ENCODE measurements at regions not wholly inside any gene's neighbourhood (a gene's known extent, or its start where the extent isn't known, plus 50 kb on each side); places are given as distances from the start of the nearest gene placed in this dataset.

GRCh38 chr2:183426825-183427224 is 302.6 kb downstream of the NUP35 start:
- H2BK120ac ChIP-seq (ENCODE audit: low read depth, low read length) = no peak overlapping the region
- no peak overlapping the region for H3K56ac ChIP-seq (ENCODE audit: low read length)
- no peak overlapping the region for H2BK15ac ChIP-seq (replicated peaks; ENCODE audit: low read depth)
- H2BK5ac ChIP-seq (ENCODE audit: low read length) = no peak overlapping the region
- no peaks in the 10 kb centered on the region for H3K27me3 ChIP-seq (ENCODE audit: insufficient read depth, low read length, poor library complexity)
- no peaks in the 10 kb centered on the region for H3K79me1 ChIP-seq (ENCODE audit: low read length)
- H4K5ac ChIP-seq (ENCODE audit: low read length) = no peak overlapping the region
- no peak overlapping the region for H3K9ac ChIP-seq (ENCODE audit: low read length)
- no peak overlapping the region for H3K18ac ChIP-seq (ENCODE audit: low read length)
- H3K79me2 ChIP-seq (ENCODE audit: control insufficient read depth, insufficient read depth, low read length) = no peaks in the 10 kb centered on the region
- H3K4me1 ChIP-seq (ENCODE audit: control insufficient read depth, low read depth, low read length) = no peaks in the 10 kb centered on the region
- no peak overlapping the region for H3K4me2 ChIP-seq (ENCODE audit: low read length)
- no peak overlapping the region for H4K8ac ChIP-seq (ENCODE audit: low read depth, low read length)
- WGBS (ENCODE audit: extremely low coverage, insufficient coverage, low lambda C conversion rate) = no CpG with 5 or more reads among the region's 3 CpGs
- no peak overlapping the region for H3K27ac ChIP-seq (ENCODE audit: low read depth, low read length)
- no peak for DNase-seq
- H2AK5ac ChIP-seq (ENCODE audit: low read length) = no peak overlapping the region
- no peak overlapping the region for H3K23ac ChIP-seq (ENCODE audit: low read length)
- H3K4me3 ChIP-seq (ENCODE audit: low read length) = no peak overlapping the region
- H3K36me3 ChIP-seq (ENCODE audit: control insufficient read depth, insufficient read depth, low read length) = no peaks in the 10 kb centered on the region
- no peak overlapping the region for H3K4ac ChIP-seq (ENCODE audit: low read depth, low read length)

GRCh38 chr2:183427558-183427957 is 303.3 kb downstream of the NUP35 start:
- Histone ChIP-seq H3K4me1 (ENCODE audit: control insufficient read depth, low read depth, low read length) (no peaks in the 10 kb centered on the region), H3K18ac (ENCODE audit: low read length) (no peak overlapping the region), H3K79me2 (ENCODE audit: control insufficient read depth, insufficient read depth, low read length) (no peaks in the 10 kb centered on the region), H3K79me1 (ENCODE audit: low read length) (no peaks in the 10 kb centered on the region), H3K23ac (ENCODE audit: low read length) (no peak overlapping the region), H2BK15ac (replicated peaks; ENCODE audit: low read depth) (no peak overlapping the region), H4K5ac (ENCODE audit: low read length) (no peak overlapping the region), H3K56ac (ENCODE audit: low read length) (no peak overlapping the region), H4K8ac (ENCODE audit: low read depth, low read length) (no peak overlapping the region), H3K4ac (ENCODE audit: low read depth, low read length) (no peak overlapping the region), H3K36me3 (ENCODE audit: control insufficient read depth, insufficient read depth, low read length) (no peaks in the 10 kb centered on the region), H3K27ac (ENCODE audit: low read depth, low read length) (no peak overlapping the region), H2AK5ac (ENCODE audit: low read length) (no peak overlapping the region), H2BK120ac (ENCODE audit: low read depth, low read length) (no peak overlapping the region), H3K4me2 (ENCODE audit: low read length) (no peak overlapping the region), H3K9ac (ENCODE audit: low read length) (no peak overlapping the region), H2BK5ac (ENCODE audit: low read length) (no peak overlapping the region), H3K27me3 (ENCODE audit: insufficient read depth, low read length, poor library complexity) (no peaks in the 10 kb centered on the region), H3K4me3 (ENCODE audit: low read length) (no peak overlapping the region)
- no peak for DNase-seq
- no CpG with 5 or more reads among the region's 3 CpGs for WGBS (ENCODE audit: extremely low coverage, insufficient coverage, low lambda C conversion rate)

- Histone ChIP-seq H4K5ac (ENCODE audit: low read length) (no peak overlapping the region), H2AK5ac (ENCODE audit: low read length) (no peak overlapping the region), H3K9ac (ENCODE audit: low read length) (no peak overlapping the region), H3K4me2 (ENCODE audit: low read length) (no peak overlapping the region), H2BK120ac (ENCODE audit: low read depth, low read length) (no peak overlapping the region), H3K27me3 (ENCODE audit: insufficient read depth, low read length, poor library complexity) (no peaks in the 10 kb centered on the region), H3K23ac (ENCODE audit: low read length) (no peak overlapping the region), H3K27ac (ENCODE audit: low read depth, low read length) (no peak overlapping the region), H3K4me1 (ENCODE audit: control insufficient read depth, low read depth, low read length) (no peaks in the 10 kb centered on the region), H3K79me2 (ENCODE audit: control insufficient read depth, insufficient read depth, low read length) (no peaks in the 10 kb centered on the region), H3K56ac (ENCODE audit: low read length) (no peak overlapping the region), H4K8ac (ENCODE audit: low read depth, low read length) (no peak overlapping the region), H2BK15ac (replicated peaks; ENCODE audit: low read depth) (no peak overlapping the region), H3K18ac (ENCODE audit: low read length) (no peak overlapping the region), H3K4ac (ENCODE audit: low read depth, low read length) (no peak overlapping the region), H3K4me3 (ENCODE audit: low read length) (no peak overlapping the region), H3K79me1 (ENCODE audit: low read length) (no peaks in the 10 kb centered on the region), H3K36me3 (ENCODE audit: control insufficient read depth, insufficient read depth, low read length) (no peaks in the 10 kb centered on the region), H2BK5ac (ENCODE audit: low read length) (no peak overlapping the region)
- DNase-seq = no peak
Observed at GRCh38 chr2:183428881-183429280, 304.6 kb downstream of the NUP35 start.

GRCh38 chr2:183438541-183438940 is 314.3 kb downstream of the NUP35 start:
- Histone ChIP-seq H3K79me2 (ENCODE audit: control insufficient read depth, insufficient read depth, low read length) (no peaks in the 10 kb centered on the region), H3K9ac (ENCODE audit: low read length) (no peak overlapping the region), H2AK5ac (ENCODE audit: low read length) (no peak overlapping the region), H3K4me1 (ENCODE audit: control insufficient read depth, low read depth, low read length) (no peaks in the 10 kb centered on the region), H3K56ac (ENCODE audit: low read length) (no peak overlapping the region), H2BK5ac (ENCODE audit: low read length) (no peak overlapping the region), H3K79me1 (ENCODE audit: low read length) (no peaks in the 10 kb centered on the region), H3K27me3 (ENCODE audit: insufficient read depth, low read length, poor library complexity) (no peaks in the 10 kb centered on the region), H3K18ac (ENCODE audit: low read length) (no peak overlapping the region), H3K27ac (ENCODE audit: low read depth, low read length) (no peak overlapping the region), H2BK15ac (replicated peaks; ENCODE audit: low read depth) (no peak overlapping the region), H2BK120ac (ENCODE audit: low read depth, low read length) (no peak overlapping the region), H4K5ac (ENCODE audit: low read length) (no peak overlapping the region), H4K8ac (ENCODE audit: low read depth, low read length) (no peak overlapping the region), H3K4me3 (ENCODE audit: low read length) (no peak overlapping the region), H3K4ac (ENCODE audit: low read depth, low read length) (no peak overlapping the region), H3K36me3 (ENCODE audit: control insufficient read depth, insufficient read depth, low read length) (no peaks in the 10 kb centered on the region), H3K4me2 (ENCODE audit: low read length) (no peak overlapping the region), H3K23ac (ENCODE audit: low read length) (no peak overlapping the region)
- no peak for DNase-seq
- no CpG with 5 or more reads among the region's 2 CpGs for WGBS (ENCODE audit: extremely low coverage, insufficient coverage, low lambda C conversion rate)

GRCh38 chr2:183455056-183455455 is 330.8 kb downstream of the NUP35 start:
- Histone ChIP-seq H3K4me1 (ENCODE audit: control insufficient read depth, low read depth, low read length) (no peaks in the 10 kb centered on the region), H2BK120ac (ENCODE audit: low read depth, low read length) (no peak overlapping the region), H3K27ac (ENCODE audit: low read depth, low read length) (no peak overlapping the region), H3K4ac (ENCODE audit: low read depth, low read length) (no peak overlapping the region), H2BK5ac (ENCODE audit: low read length) (no peak overlapping the region), H4K8ac (ENCODE audit: low read depth, low read length) (no peak overlapping the region), H3K9ac (ENCODE audit: low read length) (no peak overlapping the region), H4K5ac (ENCODE audit: low read length) (no peak overlapping the region), H2BK15ac (replicated peaks; ENCODE audit: low read depth) (no peak overlapping the region), H3K4me3 (ENCODE audit: low read length) (no peak overlapping the region), H3K79me2 (ENCODE audit: control insufficient read depth, insufficient read depth, low read length) (no peaks in the 10 kb centered on the region), H3K36me3 (ENCODE audit: control insufficient read depth, insufficient read depth, low read length) (no peaks in the 10 kb centered on the region), H3K23ac (ENCODE audit: low read length) (no peak overlapping the region), H3K27me3 (ENCODE audit: insufficient read depth, low read length, poor library complexity) (no peaks in the 10 kb centered on the region), H3K18ac (ENCODE audit: low read length) (no peak overlapping the region), H2AK5ac (ENCODE audit: low read length) (no peak overlapping the region), H3K56ac (ENCODE audit: low read length) (no peak overlapping the region), H3K4me2 (ENCODE audit: low read length) (no peak overlapping the region), H3K79me1 (ENCODE audit: low read length) (no peaks in the 10 kb centered on the region)
- no CpG with 5 or more reads among the region's 1 CpG for WGBS (ENCODE audit: extremely low coverage, insufficient coverage, low lambda C conversion rate)
- no peak for DNase-seq

GRCh38 chr2:183456177-183456576 is 331.9 kb downstream of the NUP35 start:
- no peak overlapping the region for H3K4me3 ChIP-seq (ENCODE audit: low read length)
- H3K23ac ChIP-seq (ENCODE audit: low read length) = no peak overlapping the region
- no peak overlapping the region for H3K4me2 ChIP-seq (ENCODE audit: low read length)
- no peaks in the 10 kb centered on the region for H3K36me3 ChIP-seq (ENCODE audit: control insufficient read depth, insufficient read depth, low read length)
- H3K27ac ChIP-seq (ENCODE audit: low read depth, low read length) = no peak overlapping the region
- H2BK5ac ChIP-seq (ENCODE audit: low read length) = no peak overlapping the region
- no peak for DNase-seq
- no peak overlapping the region for H2BK120ac ChIP-seq (ENCODE audit: low read depth, low read length)
- no peaks in the 10 kb centered on the region for H3K27me3 ChIP-seq (ENCODE audit: insufficient read depth, low read length, poor library complexity)
- no peak overlapping the region for H2BK15ac ChIP-seq (replicated peaks; ENCODE audit: low read depth)
- H3K4ac ChIP-seq (ENCODE audit: low read depth, low read length) = no peak overlapping the region
- H2AK5ac ChIP-seq (ENCODE audit: low read length) = no peak overlapping the region
- H3K4me1 ChIP-seq (ENCODE audit: control insufficient read depth, low read depth, low read length) = no peaks in the 10 kb centered on the region
- H3K79me1 ChIP-seq (ENCODE audit: low read length) = no peaks in the 10 kb centered on the region
- H3K56ac ChIP-seq (ENCODE audit: low read length) = no peak overlapping the region
- no peak overlapping the region for H3K18ac ChIP-seq (ENCODE audit: low read length)
- H4K5ac ChIP-seq (ENCODE audit: low read length) = no peak overlapping the region
- no peak overlapping the region for H4K8ac ChIP-seq (ENCODE audit: low read depth, low read length)
- H3K9ac ChIP-seq (ENCODE audit: low read length) = no peak overlapping the region
- no CpG with 5 or more reads among the region's 4 CpGs for WGBS (ENCODE audit: extremely low coverage, insufficient coverage, low lambda C conversion rate)
- H3K79me2 ChIP-seq (ENCODE audit: control insufficient read depth, insufficient read depth, low read length) = no peaks in the 10 kb centered on the region

All from mesendoderm (in vitro differentiated cells).